ENCODE measurements at regions not wholly inside any gene's neighbourhood (a gene's known extent, or its start where the extent isn't known, plus 50 kb on each side); places are given as distances from the start of the nearest gene placed in this dataset.

GRCh38 chr11:93969925-93970922, 50.9 kb upstream of the HEPHL1 start:
- Histone ChIP-seq H4K20me1 (replicated peaks; ENCODE audit: control insufficient read depth, extremely low read depth, insufficient read depth, low read length) (no peaks in the 10 kb centered on the region), H3K27me3 (ENCODE audit: control insufficient read depth in 2 of 2, insufficient read depth in 2 of 2, low read length in 2 of 2) (no peaks in the 10 kb centered on the region), H3K4me1 (ENCODE audit: control insufficient read depth, extremely low read depth, insufficient read depth, low read length) (no peaks in the 10 kb centered on the region), H3K36me3 (ENCODE audit: control insufficient read depth in 2 of 2, extremely low read depth in 1 of 2, insufficient read depth in 2 of 2, low read length in 2 of 2) (no peaks in the 10 kb centered on the region), H3K9ac (replicated peaks; ENCODE audit: extremely low read depth, insufficient read depth, low read length) (no peak overlapping the region), H3K4me2 (ENCODE audit: insufficient read depth, low read length) (no peak overlapping the region), H3K9me3 (replicated peaks; ENCODE audit: control insufficient read depth, insufficient read depth, low read length) (no peaks in the 10 kb centered on the region), H3K9me1 (replicated peaks; ENCODE audit: control insufficient read depth, extremely low read depth, insufficient read depth, low read length) (no peaks in the 10 kb centered on the region), H3K79me2 (ENCODE audit: control insufficient read depth, insufficient read depth, low read length) (no peaks in the 10 kb centered on the region), H3K4me3 (replicated peaks in 1 of 3; ENCODE audit: insufficient read depth in 1 of 3, low read depth in 1 of 3, low read length in 3 of 3) (no peak overlapping the region), H2AFZ (ENCODE audit: low read depth, low read length) (no peak overlapping the region), H3K27ac (ENCODE audit: insufficient read depth, low read depth, low read length) (no peak overlapping the region)
- DNase-seq (ENCODE audit: low read depth, low spot score) (no peak), FAIRE-seq (no peak)
- ChIA-PET POLR2A (no interaction called here), CTCF (no interaction called here)
- dilution Hi-C loops (cut with MboI; ENCODE audit: extremely low pct_ligation_motif_present, low sequenced_read_pairs): no loop called here
- intact Hi-C loops (cut with micrococcal nuclease): no loop called here
- TF ChIP-seq JUN (IDR thresholded peaks at IDR 0.05; ENCODE audit: borderline replicate concordance, insufficient read depth, insufficient read length, low read depth) (no peak), POLR2AphosphoS5 (IDR thresholded peaks at IDR 0.05; ENCODE audit: insufficient read depth, low read depth, low read length) (no peak), MAX (IDR thresholded peaks at IDR 0.05; ENCODE audit: insufficient read depth, insufficient read length) (no peak), MYC (IDR thresholded peaks at IDR 0.05; ENCODE audit: low read depth, low read length) (no peak), CTCF (IDR thresholded peaks at IDR 0.05; ENCODE audit: extremely low read depth in 1 of 2, insufficient read depth in 1 of 2, low read depth in 1 of 2, low read length in 2 of 2) (no peak), GATA2 (IDR thresholded peaks at IDR 0.05; ENCODE audit: insufficient read depth, insufficient read length, low read depth, low read length) (no peak), FOS (IDR thresholded peaks at IDR 0.05; ENCODE audit: borderline replicate concordance, insufficient read depth, low read length) (no peak), POLR2A (IDR thresholded peaks at IDR 0.05; ENCODE audit: low read depth, low read length) (no peak), EZH2 (IDR thresholded peaks at IDR 0.05; ENCODE audit: borderline replicate concordance, low read depth, low read length, severe bottlenecking) (no peak)
- no TSS peak for BruUV-seq (replicated peaks)
